GM12892 (cell line): ENCODE measurements at regions not wholly inside any gene's neighbourhood (a gene's known extent, or its start where the extent isn't known, plus 50 kb on each side); places are given as distances from the start of the nearest gene placed in this dataset.
A peak's percentile ranks its signal among the peaks of the same experiment; 100 is the strongest.
"Not testable (repeated sequence)": the region's sequence is repeated elsewhere in the genome, so short reads cannot be mapped to it uniquely, and the experiment has no call there.

ENCODE experiments used
- DNase-seq: peaks from one replicate; pipeline ENCODE4 v3.0.0; 2011; ENCODE audit not compliant: insufficient read length
- FAIRE-seq: peaks from 2 replicates; lab custom pipeline; 2011; peaks lifted over from hg19 to GRCh38; lab: Jason Lieb, UNC
- POLR2A ChIP-seq: IDR thresholded peaks from 2 replicates; pipeline ENCODE4 v1.6.1; 2011; ENCODE audit warnings: low read depth, low read length, control low read depth
- POLR2AphosphoS5 ChIP-seq: IDR thresholded peaks from 2 replicates; pipeline ENCODE4 v1.6.1; 2011; ENCODE audit warnings: low read depth, low read length, control low read depth
- TAF1 ChIP-seq: IDR thresholded peaks from 2 replicates; pipeline ENCODE4 v1.6.1; 2011; ENCODE audit warnings: low read depth, mild to moderate bottlenecking, control low read depth, low read length, borderline replicate concordance

DNA sequence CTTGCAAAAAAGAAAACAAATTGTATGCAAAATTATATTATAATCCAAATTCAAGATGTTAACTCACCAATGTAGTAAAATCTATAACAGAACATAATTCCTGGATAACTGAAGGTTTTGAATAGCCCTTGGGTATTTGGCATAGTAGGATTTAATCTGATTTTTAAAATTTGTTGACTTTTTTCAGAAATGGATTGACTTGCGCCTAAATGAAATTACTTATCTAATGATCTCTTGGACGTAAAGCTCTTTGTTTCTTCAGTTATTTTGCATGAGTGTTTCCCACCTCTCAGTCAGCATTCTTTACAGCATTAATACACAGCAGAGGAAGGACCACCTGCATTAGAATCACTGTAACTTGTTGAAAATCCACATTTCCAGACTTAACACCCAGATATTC lies 169.6 kb downstream of the SEPTIN7 start:
- TF ChIP-seq TAF1 (no peak), POLR2AphosphoS5 (no peak), POLR2A (no peak)
- FAIRE-seq (no peak), DNase-seq (no peak)

DNA sequence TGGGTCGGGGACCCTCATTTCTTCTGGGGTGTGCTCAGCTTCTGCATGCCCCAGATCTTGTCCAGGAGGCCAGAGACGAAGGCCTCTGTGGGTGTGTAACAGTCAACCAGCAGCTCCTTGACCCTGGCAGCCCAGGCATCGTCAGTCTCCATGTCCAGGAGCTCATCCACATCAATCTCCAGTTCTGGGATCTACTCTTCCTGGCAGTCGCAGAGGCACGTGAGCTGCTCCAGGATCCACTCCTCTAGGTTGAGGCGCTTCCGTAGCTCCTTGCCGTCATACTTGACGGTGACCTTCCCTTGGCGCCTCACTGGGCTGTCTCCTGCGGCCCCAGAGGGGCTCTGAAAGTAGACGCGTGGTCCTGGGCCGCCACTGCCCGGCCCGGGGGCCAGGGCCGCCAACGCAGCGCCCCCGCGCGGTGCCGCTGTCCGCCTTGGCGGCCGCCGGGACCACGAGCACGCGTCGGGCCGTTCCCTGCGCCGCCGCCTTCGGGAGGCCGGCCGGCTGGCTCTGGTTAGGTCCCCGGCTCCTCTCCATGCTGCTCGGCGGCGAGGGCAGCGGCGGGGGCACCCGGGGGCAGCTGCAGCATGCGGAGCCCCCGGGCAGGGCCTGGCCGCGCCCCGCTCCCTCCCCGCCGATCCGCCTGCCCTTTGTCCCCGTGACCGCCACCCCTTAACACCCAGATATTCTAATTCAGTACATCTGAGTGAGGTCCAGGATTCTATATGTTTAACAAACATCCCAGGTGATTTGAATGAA lies 170.5 kb downstream of the SEPTIN7 start:
- DNase-seq (no peak), FAIRE-seq (peak; percentile 40)

DNA sequence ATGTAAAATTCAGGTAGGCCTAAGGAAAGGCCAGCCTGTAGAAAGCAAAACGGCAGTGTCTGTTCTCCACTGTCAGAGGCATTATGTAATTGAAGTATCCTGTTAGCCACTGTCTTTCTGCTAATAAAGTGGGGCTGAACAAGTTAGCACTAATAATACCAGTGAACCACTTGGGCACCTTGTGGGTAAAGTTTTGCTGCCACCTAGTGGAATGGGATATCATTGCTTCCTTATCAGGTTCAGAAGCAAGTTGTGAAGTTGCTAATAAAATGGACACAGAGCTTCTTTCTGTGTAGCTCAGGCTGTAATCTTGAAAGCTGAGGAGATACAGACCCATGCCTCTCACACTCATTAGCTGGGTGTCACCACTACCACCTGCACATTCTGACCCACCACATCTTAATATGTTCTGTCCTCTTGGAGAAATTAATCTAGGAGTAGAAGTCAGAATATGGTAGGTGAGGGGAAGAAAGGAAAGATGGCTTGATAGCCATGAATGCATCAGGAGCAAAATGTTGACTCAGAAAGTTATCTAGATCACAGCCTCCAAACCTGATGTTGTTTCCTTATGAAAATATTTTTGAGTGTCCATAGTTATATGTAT lies 175.1 kb downstream of the SEPTIN7 start:
- DNase-seq (no peak), FAIRE-seq (peak; percentile 97)
- TF ChIP-seq POLR2A, result no peak
- TF ChIP-seq POLR2AphosphoS5, result no peak
- TF ChIP-seq TAF1, result no peak

More for the DNA sequence above, 170.5 kb downstream of the SEPTIN7 start:
- no peak for TF ChIP-seq POLR2A

DNA sequence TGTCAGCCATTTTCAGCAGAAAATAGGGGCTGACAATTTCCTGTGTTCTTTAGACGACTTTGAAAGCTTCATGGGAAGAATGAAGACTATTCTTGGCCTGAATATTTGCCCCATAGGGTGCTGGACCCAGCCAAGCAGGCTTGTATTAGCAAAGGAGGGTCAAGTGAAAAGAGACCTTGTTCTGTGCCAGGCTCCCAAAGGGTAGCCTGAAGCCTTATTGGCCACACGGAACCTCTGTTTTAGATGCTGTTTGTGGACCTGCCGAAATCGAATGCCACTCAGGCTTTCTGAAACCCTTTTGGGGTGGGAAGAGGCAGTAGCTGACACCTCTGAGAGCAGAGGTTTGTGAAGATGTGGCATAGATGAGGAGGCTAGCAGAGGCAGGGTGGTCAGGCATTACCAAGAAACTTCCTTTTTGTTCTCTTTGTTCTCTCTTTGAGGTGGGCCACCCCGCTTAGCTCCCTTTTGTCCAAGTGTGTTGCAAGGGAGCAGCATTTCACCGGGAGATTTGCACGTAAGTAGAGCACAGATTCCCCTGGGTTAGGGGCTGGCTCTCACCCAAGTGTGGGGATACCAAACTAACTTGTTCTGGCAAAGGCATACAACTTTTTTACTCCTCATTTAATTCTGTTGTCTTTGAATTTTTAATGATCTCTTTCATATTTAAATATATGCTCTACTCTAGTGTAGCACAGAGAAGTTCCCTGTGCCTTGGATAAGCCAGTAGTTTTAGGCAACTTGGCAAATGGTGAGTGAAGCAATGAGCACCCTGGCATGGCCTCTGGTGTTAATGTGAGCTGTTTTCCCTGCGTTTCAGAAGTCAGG lies 174.0 kb upstream of the EEPD1 start:
- DNase-seq, FAIRE-seq: not testable (repeated sequence)

GRCh38 chr7:35982600-35982999 lies 170.5 kb upstream of the EEPD1 start:
- no peak for FAIRE-seq
- no peak for TF ChIP-seq POLR2A
- TF ChIP-seq POLR2AphosphoS5, result no peak
- no peak for TF ChIP-seq TAF1
- no peak for DNase-seq

- no peak for FAIRE-seq
- no peak for TF ChIP-seq POLR2AphosphoS5
- no peak for TF ChIP-seq POLR2A
- TF ChIP-seq TAF1, result no peak
- no peak for DNase-seq
These were observed 169.4 kb upstream of the EEPD1 start for GRCh38 chr7:35983626-35984025.

GRCh38 chr7:35985126-35985754 lies 167.8 kb upstream of the EEPD1 start:
- FAIRE-seq (peak; percentile 95), DNase-seq (peak; percentile 63)
- TF ChIP-seq TAF1 (no peak), POLR2A (no peak)

DNA sequence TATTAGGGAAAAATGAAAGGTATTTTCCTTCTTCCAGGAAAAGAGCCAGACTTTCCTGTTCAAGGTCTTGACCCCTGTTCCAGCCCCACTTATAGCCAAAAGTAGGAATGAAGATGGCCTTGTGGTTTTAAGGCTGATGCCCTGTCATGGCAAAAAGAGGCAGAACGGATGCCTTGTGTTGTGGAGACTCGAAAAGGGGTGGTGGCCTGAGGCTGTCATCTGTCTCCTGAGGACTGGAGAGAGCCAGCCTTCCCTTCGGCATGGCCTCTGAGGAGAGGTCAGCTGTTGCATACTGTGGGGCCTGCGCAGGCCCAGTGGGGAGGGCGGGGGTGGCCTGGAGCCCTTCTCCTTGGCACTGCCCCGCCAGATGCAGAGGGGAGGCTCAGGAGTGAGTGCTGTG lies 166.0 kb upstream of the EEPD1 start:
- no peak for FAIRE-seq
- TF ChIP-seq TAF1 (no peak), POLR2AphosphoS5 (no peak), POLR2A (no peak)
- no peak for DNase-seq

DNA sequence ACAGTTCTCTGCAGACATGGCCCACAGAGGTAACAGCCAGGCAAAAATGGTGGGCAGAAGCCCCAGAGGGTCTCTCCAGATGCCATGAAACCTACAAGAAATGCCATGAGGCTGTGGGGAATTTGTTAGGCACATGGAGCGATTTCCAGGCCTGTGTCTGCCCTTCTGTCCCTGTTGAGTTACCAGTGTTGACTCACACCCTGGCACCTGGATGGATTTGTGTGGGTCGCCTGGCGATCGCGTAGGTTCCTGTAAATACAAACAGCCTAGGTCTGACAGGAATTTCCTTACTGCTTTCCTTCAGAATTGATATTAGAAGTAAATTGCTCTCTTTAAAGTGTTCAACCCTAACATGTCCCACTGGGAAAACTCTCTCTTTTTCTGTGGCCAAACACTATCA lies 164.9 kb upstream of the EEPD1 start:
- DNase-seq (no peak), FAIRE-seq (no peak)
- TF ChIP-seq POLR2A, result no peak
- no peak for TF ChIP-seq POLR2AphosphoS5
- no peak for TF ChIP-seq TAF1

- FAIRE-seq, result no peak
- DNase-seq, result no peak
- no peak for TF ChIP-seq TAF1
- no peak for TF ChIP-seq POLR2A
- no peak for TF ChIP-seq POLR2AphosphoS5
These were observed 164.2 kb upstream of the EEPD1 start for GRCh38 chr7:35988818-35989217.

DNA sequence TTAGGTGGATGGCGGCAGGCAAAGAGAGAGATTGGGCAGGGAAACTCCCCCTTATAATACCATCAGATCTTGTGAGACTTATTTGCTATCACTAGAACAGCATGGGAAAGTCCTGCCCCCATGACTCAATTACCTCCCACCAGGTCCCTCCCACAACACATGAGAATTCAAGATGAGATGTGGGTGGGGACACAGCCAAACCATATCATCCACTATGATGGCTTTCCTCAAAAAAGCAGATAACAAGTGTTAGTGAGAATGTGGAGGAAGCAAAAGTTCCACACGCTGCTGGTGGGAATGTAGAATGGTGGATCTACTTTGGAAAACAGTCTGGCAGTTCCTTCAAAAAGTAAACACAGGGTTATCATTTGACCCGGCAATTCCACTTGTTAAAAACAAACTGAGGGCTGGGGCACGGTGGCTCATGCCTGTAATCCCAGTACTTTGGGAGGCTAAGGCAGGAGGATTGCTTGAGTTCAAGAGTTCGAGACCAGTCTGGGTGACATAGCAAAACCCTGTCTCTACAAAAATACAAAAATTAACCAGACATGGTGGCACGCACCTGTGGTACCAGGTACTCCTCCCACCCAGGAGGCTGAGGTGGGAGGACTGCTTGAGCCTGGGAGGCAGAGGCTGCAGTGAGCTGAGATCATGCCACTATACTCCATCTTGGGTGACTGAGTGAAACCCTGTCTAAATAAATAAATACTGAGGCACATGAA lies 161.4 kb upstream of the EEPD1 start:
- TF ChIP-seq TAF1 (no peak), POLR2AphosphoS5 (no peak), POLR2A (no peak)
- no peak for DNase-seq
- FAIRE-seq, result no peak
